ENCODE measurements at regions not wholly inside any gene's neighbourhood (a gene's known extent, or its start where the extent isn't known, plus 50 kb on each side); places are given as distances from the start of the nearest gene placed in this dataset.
A peak's percentile ranks its signal among the peaks of the same experiment; 100 is the strongest.

DNA sequence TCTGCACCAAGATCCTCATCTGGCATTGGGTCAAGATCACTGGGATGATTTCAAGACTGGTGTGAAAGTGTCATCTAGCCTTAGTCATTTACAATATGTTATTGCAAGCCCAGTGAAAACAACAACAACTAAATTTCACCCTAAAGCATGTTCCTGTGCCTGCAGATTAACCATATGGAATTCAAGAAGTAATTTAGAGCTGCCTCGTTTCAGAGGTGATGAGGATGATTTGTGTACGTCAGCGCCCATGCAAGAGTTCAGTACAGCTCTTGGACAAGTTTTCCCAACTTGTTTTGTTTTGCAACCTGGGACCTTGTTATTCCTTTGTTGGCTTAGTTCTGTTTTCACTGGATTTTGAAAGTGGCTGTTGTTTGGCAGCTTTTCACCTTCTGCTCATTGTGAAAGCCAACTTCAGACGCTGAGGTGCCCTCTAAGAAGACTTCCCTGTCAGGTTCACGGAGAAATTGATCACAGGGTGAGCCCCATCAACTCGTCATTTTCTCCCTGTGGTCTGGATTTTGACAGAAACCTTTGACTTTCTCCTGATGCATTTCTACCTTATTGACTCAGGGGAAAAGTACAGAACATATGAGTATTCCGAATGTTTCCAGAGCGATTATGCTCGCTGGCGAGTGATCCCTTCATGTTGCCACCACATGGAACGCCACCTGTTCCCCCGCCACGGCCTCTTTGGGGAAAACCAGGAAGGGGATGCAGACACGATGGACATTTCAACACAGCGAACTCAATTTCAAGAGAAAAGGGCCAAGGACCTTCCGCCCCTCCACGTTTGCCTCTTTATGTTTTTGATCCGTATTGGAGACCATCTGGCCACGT, 85.6 kb downstream of the FOXL1 start:
- DNase-seq (ENCODE audit: extremely low spot score, insufficient read length, low read depth): no peak
- no peak for FAIRE-seq

DNA sequence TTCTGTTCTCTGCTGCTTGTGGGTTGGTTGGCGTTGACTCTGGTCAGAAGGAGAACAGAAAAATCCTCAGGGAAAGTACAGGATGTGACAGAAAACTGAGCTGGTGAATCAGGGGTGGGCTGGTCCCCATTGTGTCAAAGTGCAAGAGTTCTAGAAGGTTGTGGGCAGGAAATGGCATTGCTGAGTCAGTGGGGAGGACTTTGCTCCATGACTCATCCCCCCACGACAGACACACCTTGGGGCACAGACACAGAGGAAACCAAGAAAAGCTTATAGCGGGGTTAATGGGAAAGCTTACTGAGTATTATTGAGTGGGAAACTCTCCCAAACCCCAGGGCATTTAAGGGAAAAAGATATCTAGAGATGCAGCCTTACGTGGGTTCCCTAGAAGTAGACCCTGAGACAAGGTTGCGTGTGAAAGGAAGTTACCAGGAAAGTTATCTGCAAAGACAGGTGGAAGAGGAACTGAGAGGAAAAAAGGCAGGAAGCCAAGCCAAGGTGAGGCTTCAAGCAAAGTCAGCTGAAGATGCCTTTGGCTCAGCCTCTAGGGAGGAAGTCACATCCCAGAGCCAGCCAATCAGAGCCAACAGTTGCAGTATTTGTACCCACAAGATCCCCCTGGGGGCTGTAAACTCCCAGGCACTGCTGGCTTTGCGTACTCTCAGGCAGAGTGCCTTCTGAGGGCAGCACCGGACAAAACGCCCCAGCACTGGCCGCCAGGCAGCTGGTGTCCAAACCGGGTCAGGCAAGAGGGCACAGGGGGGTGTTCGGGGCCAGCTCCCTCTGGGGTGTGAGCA, 86.4 kb downstream of the FOXL1 start:
- peak; percentile 90 for FAIRE-seq

DNA sequence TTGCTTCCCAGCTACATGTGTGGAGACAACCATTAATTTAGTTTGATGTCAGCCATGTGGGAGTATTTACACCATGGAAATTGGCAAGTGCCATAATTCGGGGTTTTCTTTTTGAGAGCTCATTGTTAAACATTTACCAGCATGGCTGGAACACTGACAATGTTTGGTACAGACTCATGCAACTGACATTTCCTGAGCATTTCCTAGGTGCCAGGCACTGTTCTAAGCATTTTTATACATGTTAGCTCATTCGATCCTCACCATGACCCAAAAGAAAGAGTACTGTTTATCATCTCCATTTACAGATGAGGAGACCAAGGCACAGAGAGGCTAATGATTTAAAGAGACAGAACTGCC, 86.9 kb downstream of the FOXL1 start:
- DNase-seq (ENCODE audit: extremely low spot score, insufficient read length, low read depth) (no peak), FAIRE-seq (no peak)

More for the DNA sequence above, 86.4 kb downstream of the FOXL1 start:
- peak; percentile 39 for DNase-seq (ENCODE audit: extremely low spot score, insufficient read length, low read depth)

DNA sequence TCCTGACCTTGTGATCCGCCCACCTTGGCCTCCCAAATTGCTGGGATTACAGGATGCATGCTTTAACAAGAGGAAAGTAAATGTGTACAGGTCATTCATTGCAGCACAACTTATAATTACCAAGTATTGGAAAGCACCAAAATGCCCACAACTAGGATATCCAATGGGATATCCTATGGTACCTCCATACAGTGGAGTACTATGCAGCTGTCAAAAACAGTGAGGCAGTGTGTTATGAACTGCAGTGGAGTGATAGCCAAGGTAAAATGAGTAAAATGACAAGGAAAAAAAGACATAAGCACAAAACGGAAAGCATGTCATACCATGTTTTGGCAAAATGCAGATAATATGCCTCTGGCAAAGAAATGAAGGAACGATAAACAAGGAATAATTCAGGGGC, 87.6 kb downstream of the FOXL1 start:
- no peak for DNase-seq (ENCODE audit: extremely low spot score, insufficient read length, low read depth)
- no peak for FAIRE-seq

DNA sequence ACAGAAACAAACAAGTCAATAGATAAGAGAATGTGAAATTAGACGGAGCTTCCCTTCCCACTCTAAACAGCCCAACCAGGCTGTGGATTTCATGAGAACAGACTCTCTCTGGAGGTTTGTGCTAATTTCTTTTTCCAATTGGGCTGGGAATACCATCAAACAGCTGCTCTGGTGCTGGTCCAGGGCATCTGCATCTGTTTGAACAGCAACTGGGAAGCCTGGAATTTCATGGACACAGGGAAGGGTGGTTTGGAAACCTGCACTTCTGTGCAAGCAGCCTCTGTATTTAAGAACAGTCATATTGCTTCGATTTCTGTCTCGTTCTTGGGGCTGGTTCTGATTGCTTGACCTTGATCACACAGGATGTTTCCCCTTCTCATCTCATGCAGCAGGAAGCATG, 88.7 kb downstream of the FOXL1 start:
- no peak for FAIRE-seq
- DNase-seq (ENCODE audit: extremely low spot score, insufficient read length, low read depth): no peak

DNA sequence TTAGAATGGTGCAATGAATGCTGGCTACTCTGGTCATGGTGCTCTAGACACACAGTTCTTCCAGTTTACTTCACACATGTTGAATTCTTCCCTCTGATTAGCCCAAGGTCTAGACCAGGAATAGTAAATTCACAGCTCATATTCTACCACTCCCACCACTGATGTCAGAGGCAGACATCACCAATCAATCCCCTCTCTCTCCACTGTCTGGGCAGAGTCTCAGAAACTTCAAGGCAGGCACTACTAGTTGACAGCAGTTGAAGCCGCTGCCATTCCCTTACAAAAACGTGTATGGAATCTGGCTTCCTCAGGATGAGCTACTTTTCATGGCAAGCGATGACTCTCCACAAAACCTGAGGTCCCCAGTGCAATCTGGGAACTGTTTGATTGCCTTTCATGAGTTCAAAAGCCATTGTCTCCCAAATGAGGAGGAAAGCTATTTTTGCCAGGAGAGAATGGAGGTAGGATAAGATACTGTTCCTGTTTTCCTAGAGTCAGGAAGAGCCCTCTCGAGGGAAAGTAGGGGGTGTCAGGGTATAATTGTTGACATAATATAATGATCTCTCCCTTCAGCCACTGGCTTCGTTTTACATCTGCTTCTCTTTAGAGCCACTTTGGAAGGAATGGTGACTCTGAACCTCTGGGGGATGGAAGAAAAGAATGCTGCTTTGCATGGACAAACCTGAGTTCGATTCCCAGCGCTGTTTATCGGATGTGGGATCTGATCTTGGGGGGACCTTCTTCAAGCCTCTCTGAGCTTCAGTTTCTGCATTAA, 90.0 kb downstream of the FOXL1 start:
- DNase-seq (ENCODE audit: extremely low spot score, insufficient read length, low read depth): no peak
- peak; percentile 48 for FAIRE-seq

DNA sequence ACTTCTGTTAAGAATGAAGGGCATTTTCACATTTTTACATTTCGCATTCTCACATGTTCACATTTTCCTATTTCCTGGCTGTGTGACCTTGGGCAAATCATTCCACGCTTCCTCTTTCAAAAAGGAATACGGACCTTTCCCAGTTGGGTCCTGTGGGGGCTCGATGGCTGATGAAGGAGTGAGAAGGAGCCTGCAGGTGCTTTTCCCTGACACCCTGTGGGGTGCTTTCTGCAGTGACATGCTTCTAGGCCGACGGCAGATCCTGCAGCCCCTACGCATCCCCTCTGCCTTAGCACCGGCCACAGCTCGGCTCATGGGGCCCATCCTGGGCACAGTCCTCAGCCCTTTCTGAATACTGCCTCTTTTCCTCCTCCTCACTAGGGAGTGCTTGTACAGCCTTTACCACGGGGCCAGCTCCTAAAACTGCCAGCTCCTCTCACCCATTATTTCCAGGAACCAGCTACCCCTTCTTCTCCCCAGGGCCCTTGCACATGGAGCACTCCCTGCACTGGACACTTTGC, 91.0 kb downstream of the FOXL1 start:
- FAIRE-seq (no peak), DNase-seq (ENCODE audit: extremely low spot score, insufficient read length, low read depth) (no peak)

DNA sequence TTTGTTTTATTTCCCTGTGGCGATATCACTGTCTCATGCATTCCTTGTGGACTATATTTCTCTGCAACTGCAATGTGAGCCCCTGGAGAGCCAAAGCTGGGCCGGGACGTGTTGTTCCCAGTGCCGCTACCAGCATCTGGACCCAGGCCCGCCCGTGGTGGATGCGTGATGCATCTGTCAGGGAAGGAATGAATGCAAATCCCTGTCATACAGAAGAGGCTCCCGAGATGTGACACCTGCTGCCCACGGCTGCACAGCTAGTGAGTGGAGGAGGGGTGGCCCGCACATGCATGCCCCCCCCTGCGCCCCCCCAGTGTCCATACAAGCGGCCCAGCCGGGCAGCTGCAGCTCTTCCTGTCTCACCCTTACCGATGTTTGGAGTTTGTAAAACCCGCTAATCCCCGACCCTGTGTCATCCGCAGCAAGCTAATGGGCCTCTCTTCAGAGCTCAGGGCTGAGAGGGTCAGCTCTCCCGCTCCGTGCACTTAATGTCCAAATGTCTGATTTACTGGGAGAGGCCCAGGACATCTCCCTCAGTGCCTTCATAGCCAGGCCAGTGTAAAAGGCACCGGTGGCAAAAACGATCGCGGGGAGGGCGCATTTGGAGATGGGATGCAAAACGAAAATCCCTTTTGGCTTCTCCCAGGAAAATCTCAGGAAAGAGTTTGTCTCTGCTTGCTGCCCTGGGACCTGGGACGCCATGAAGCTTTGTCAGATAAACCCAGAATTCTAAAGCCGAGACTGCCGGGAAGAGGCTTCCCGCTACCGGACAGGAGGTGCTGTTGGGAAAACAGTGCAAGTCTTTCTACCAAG, 91.8 kb downstream of the FOXL1 start:
- FAIRE-seq: no peak
- no peak for DNase-seq (ENCODE audit: extremely low spot score, insufficient read length, low read depth)

DNA sequence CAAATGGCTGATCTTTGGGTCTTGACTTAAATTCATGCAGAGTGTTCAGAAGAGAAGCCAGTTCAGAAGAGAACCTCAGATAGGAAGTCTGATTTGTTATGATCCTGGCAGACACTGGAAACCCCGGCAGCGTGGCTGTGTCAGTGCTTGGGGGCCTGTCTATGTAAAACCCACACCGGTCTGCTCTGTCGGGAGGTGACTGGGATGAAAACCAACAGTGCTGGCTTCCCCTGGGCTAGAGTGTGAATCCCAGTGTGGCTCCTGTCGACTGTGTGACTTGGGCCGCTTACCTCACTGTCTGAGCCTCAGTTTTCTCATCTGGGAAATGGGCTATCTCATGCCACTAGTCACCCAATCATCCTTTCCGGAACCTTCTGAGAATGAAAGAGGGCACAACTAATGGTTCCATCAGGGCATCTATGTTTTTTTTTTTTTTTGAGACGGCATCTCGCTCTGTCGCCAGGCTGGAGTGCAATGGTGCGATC, 92.4 kb downstream of the FOXL1 start:
- DNase-seq (ENCODE audit: extremely low spot score, insufficient read length, low read depth) (no peak), FAIRE-seq (no peak)

DNA sequence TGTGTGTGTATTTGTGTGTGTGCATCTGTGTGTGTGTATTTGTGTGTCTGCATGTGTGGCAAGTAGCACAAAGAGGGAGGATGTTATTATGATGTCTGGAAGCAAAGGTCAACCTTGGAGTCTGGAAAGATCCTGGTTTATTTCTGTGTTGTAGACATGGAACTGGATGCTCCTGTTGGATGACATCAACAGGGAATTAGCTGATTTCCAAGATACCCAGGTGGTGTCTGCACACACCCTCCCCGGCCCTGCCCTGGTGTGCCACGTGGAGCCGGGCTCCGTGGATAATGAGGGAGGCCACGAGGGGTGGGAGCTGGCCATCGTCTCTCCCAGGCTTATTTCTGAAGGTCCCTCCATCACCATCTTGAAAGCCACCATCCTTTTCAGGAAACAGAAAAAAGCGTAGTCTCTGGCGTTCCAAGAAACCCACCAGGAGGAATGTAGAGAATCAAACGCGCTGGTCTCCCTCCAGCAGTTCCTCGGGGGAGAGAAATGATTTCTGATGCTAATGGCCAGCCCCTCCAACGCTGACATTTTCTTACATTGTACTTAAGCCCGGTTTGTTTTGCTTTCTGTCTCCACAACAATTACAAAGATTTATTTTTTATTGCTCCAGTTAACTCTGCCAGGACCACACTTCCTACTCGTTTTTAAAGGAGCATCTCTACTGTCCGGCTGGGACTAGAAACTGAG, 93.3 kb downstream of the FOXL1 start:
- FAIRE-seq (no peak), DNase-seq (ENCODE audit: extremely low spot score, insufficient read length, low read depth) (no peak)

DNA sequence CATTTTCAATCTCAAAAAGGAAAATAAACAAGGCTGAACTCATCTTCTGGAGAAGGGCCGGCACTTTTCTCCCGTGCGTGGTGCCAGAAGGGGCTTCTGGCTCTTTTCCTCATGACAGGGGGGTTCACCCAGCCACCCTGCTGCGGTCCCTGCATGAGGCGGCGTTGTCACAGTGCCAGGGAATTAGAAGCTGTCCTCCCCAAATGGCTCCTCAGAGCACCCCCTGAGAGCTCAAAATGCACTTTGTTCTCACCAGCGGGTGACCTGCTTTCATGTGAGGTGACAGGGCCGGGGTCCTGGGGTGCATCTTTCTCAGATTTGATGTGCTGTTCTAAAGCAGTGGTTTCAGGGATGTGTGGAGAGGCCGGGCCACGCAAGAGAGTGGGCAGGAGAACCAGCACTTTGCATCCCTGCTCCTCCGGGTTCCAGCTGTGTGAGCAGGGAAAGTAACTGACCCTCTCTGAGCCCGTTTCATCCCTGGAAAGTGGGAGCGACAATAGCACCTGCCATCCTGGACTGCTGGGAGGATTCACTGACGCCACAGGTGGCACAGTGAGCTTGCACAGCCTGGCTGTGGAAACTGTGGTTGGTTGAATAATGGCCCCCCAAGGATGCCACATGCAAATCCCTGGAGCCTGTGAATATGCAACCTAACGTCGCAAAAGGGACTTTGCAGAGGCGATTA, 94.0 kb downstream of the FOXL1 start:
- DNase-seq (ENCODE audit: extremely low spot score, insufficient read length, low read depth) (no peak), FAIRE-seq (no peak)

DNA sequence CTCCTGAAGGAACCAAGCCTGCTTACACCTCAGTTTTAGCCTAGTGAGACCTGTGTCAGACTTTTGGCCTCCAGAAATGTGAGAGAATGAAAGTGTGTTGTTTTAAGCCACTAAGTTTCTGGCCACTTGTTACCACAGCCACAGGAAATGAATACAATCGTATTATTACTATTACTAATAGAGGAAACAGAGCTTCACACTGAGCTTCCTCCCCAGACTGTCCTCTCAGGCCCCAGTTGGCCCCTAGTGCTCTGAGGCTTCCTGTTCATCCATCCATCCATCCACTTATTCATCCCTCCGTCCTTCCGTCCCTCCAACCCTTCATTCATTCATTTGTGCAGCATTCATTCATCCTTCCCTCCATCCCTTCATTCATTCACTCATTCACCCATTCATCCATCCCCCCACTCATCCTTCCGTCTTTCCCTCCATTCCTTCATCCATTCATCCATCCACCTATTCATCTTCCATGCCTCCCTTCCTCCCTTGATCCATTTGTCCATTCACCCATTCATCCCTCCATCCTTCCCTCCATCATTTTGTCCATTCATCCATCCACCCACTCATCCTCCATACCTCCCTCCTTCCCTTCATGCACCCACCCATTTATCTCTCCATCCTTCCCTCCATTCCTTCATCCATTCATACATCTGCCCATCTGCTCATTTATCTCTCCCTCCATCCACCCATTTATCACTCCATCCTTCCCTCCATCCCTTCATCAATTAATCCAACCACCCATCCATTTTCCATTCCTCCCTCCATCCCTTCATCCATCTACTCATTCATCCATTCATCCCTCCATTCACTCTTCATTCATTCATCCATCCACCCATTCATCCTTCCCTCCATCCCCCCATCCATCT, 95.0 kb downstream of the FOXL1 start:
- DNase-seq (ENCODE audit: extremely low spot score, insufficient read length, low read depth): no peak
- no peak for FAIRE-seq

DNA sequence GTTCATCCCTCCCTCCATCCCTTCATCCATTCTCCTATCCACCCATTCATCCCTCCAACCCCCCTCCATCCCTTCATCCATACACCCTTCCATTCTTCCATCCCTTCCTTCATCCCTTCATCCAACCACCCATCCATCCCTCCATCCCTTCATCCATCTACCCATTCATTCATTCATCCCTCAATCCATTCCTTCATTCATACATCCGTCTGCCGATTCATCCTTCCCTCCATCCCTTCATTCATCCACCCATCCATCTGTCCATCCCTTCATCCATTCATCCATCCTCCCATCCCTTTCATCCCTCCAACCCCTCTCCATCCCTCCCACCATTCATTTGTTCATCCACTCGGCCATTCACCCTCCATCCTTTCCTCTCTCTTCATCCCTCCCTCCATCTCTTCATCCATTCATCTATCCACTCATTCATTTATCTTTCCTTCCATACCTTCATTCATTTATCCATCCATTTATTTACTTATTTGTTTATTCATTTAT, 95.7 kb downstream of the FOXL1 start:
- DNase-seq (ENCODE audit: extremely low spot score, insufficient read length, low read depth): no peak
- FAIRE-seq: no peak

DNA sequence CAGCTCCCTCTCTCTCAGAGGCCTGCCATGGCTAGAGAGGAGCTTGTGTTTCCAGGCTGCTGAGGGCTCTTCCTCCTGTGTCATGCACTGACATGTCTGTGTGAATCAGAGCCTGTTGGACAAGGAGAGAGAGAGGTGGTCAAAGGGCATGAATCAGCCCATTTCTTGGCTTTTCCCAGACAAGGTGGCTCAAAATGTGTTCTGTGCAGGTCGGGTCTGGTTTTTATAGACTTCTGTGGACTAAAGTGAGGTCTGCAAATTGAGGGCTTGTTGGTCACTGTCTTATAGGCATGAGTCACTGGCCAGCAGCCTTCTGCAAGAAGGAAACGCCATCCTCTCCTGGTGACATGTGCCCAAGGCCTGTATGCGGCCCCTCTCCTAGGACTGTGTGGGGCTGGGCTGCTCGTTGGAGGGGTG, 97.9 kb downstream of the FOXL1 start:
- FAIRE-seq (no peak), DNase-seq (ENCODE audit: extremely low spot score, insufficient read length, low read depth) (no peak)

DNA sequence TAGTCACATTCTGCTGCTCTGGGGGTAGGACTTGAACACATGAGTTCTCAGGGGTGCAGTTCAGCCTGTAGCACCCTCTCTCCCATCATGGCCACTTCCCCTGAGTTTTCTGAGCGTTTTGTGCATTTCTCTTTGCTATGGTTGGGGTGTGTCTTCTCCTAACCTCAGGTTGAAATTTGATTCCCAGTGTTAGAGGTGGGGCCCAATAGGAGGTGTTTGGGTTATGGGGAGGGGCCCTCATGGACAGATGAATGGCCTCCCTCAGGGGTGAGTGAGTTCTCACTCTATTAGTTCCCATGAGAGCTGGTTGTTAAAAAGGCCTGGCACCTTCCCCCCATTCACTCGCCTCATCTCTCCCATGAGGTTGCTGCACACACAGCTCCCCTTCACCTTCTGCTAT, 101.1 kb downstream of the FOXL1 start:
- FAIRE-seq (no peak), DNase-seq (ENCODE audit: extremely low spot score, insufficient read length, low read depth) (no peak)

DNA sequence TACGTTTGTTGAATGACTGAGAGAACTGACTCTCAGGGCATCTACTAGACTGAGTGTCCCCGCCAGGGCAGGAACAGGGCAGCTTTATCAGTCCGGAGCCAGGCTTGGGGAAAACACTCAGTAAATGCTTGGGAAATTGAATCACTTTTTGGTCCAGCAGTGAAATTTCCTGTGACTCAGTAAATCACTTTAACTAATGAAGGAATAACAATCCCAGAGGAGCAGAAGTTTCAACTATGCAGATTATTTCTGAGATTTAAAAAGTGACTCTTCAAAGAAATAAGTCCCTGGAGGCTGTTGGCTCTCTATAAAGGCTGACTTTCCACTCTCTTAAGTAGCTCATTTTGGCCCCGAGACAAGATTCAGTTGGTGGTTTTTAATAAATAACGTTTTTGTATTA, 101.8 kb downstream of the FOXL1 start:
- no peak for DNase-seq (ENCODE audit: extremely low spot score, insufficient read length, low read depth)

DNA sequence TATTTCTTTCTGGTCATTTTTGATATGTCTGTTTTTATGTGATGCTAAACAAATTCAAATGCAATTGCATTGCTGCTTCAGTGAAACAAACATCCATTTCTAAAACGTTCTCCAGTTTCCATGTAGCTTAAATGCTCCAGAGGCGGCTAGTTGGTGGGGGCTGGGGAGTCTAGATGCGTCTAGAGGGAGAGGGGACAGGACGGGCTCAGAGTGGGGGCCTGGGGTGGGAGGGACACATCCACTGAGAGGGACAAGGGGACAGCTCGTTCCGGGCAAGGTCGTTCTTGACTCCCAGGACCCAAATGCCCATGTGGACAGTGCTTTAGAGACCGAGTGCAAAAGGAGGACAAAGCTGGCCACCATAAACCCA, 102.3 kb downstream of the FOXL1 start:
- FAIRE-seq (no peak), DNase-seq (ENCODE audit: extremely low spot score, insufficient read length, low read depth) (no peak)

More for the DNA sequence above, 101.8 kb downstream of the FOXL1 start:
- no peak for FAIRE-seq

All from GM18507 (cell line).